Ovary (tissue), 7 donors: ENCODE measurements at regions not wholly inside any gene's neighbourhood (a gene's known extent, or its start where the extent isn't known, plus 50 kb on each side); places are given as distances from the start of the nearest gene placed in this dataset.
A peak's percentile ranks its signal among the peaks of the same experiment; 100 is the strongest.

Source experiments
- DNase-seq, 5 donors: peaks; one replicate each; pipeline ENCODE4 v3.0.0-alpha.2; 2019 to 2020
- H3K27ac ChIP-seq, 2 donors: fragments of 200-600 bp; one replicate each; pipeline versions ENCODE4 v1.5.1 to v1.8.0; 2019 to 2022
- H3K27me3 ChIP-seq: fragments of 200-600 bp; one replicate; pipeline ENCODE4 v1.8.0; 2022
- H3K36me3 ChIP-seq: fragments of 200-600 bp; sonication (generic); one replicate; pipeline ENCODE4 v1.5.1; 2019
- H3K4me1 ChIP-seq: one replicate; pipeline ENCODE4 v1.8.1; 2013; ENCODE audit warnings: mild to moderate bottlenecking, moderate library complexity; ENCODE audit not compliant: insufficient read depth
- H3K4me3 ChIP-seq: fragments of 200-600 bp; sonication (generic); one replicate; pipeline ENCODE4 v1.5.1; 2017
- H3K9me3 ChIP-seq, 2 donors: fragments of 200-600 bp in 1 of 2; sonication (generic) in 1 of 2; one replicate each; pipeline versions ENCODE4 v1.5.1 to v1.8.1; 2013 to 2019; ENCODE audit warnings: mild to moderate bottlenecking in 1 of 2, moderate library complexity in 1 of 2
- CTCF ChIP-seq, 3 donors: fragments of 450-650 bp in 2 of 3; fragments of 200-600 bp in 1 of 3; IDR thresholded peaks; one replicate each; pipeline versions ENCODE4 v1.5.1 to v1.8.0; 2016 to 2022; ENCODE audit warnings: antibody characterized with exemption in 3 of 3, mild to moderate bottlenecking in 1 of 3
- EP300 ChIP-seq: sonication (generic); formaldehyde crosslinking; IDR thresholded peaks from one replicate; pipeline ENCODE4 v1.6.1; 2017; ENCODE audit warnings: antibody characterized with exemption
- POLR2A ChIP-seq: fragments of 450-650 bp; IDR thresholded peaks from one replicate; pipeline ENCODE4 v1.6.1; 2017; ENCODE audit warnings: antibody characterized with exemption, mild to moderate bottlenecking, moderate library complexity
- WGBS, 3 donors: extraction: QIAGEN DNeasy Blood & Tissue Kit in 1 of 3; methylation state at CpG; one replicate each; pipeline versions ENCODE4 v1.1.5 to v1.1.7; 2013 to 2017; 5-methylcytosine and 5-hydroxymethylcytosine counted together
- intact Hi-C, 4 donors: fragments of 100-400 bp; cut with DNase I; formaldehyde crosslinking; loops; one replicate each; pipeline versions ENCODE4 v1.11.0 to v1.15.1; 2022 to 2023
- donor health status: DM: no; HTN: no; CAD: no; lungs with moderate emphysema.
- donor health status: DM: no; HTN: no; CAD: no.
- donor health status: Bipolar disorder and iron deficiency.
- donor health status: DM: no; HTN: no; CAD: no.
- donor health status: DM: yes; HTN: yes; CAD: no.

GRCh38 chr6:6927521-6928361, 180.0 kb upstream of the RREB1 start:
- intact Hi-C loops, result no loop called here
- H3K4me3 ChIP-seq, result no peak overlapping the region
- peak overlapping the region; percentile 26 to 38 for H3K27ac ChIP-seq
- no peak for TF ChIP-seq EP300
- no peak for TF ChIP-seq POLR2A
- TF ChIP-seq CTCF (IDR thresholded peaks at IDR 0.05), result no peak
- H3K27me3 ChIP-seq, result no peaks in the 10 kb centered on the region
- DNase-seq, result peak; percentile 36 to 71 (median 44)
- no peaks in the 10 kb centered on the region for H3K9me3 ChIP-seq
- WGBS, 3 donors, result 30 to 34% (median 30%) methylated on average over 20 of the region's 20 CpGs
- H3K36me3 ChIP-seq, result no peaks in the 10 kb centered on the region
- H3K4me1 ChIP-seq, result peaks cover 8% of the 10 kb centered on the region

GRCh38 chr6:6930223-6930880, 177.4 kb upstream of the RREB1 start:
- intact Hi-C loops, result no loop called here
- WGBS, 3 donors, result 86 to 92% (median 91%) methylated on average over 9 of the region's 9 CpGs
- Histone ChIP-seq H3K36me3 (no peaks in the 10 kb centered on the region), H3K27me3 (no peaks in the 10 kb centered on the region), H3K27ac (peak overlapping the region in 1 of 2 donors; percentile 59), H3K4me1 (peaks cover 8% of the 10 kb centered on the region), H3K9me3 (no peaks in the 10 kb centered on the region), H3K4me3 (no peak overlapping the region)
- DNase-seq, result no peak
- TF ChIP-seq EP300 (no peak), POLR2A (no peak), CTCF (IDR thresholded peaks at IDR 0.05) (no peak)

GRCh38 chr6:6931071-6932025, 176.4 kb upstream of the RREB1 start:
- Histone ChIP-seq H3K36me3 (no peaks in the 10 kb centered on the region), H3K4me1 (peaks cover 8% of the 10 kb centered on the region), H3K4me3 (no peak overlapping the region), H3K9me3 (no peaks in the 10 kb centered on the region), H3K27ac (peak overlapping the region in 1 of 2 donors; percentile 59), H3K27me3 (no peaks in the 10 kb centered on the region)
- 26 to 35% (median 31%) methylated on average over 9 of the region's 9 CpGs for WGBS, 3 donors
- DNase-seq, result no peak
- TF ChIP-seq CTCF (IDR thresholded peaks at IDR 0.05) (no peak), EP300 (no peak)
- intact Hi-C loops, result no loop called here

GRCh38 chr6:6932341-6932740, 175.4 kb upstream of the RREB1 start:
- TF ChIP-seq EP300, result no peak
- Histone ChIP-seq H3K36me3 (no peaks in the 10 kb centered on the region), H3K27me3 (no peaks in the 10 kb centered on the region), H3K27ac (no peak overlapping the region), H3K4me3 (no peak overlapping the region), H3K9me3 (no peaks in the 10 kb centered on the region), H3K4me1 (peaks cover 7% of the 10 kb centered on the region)
- WGBS, 3 donors, result 67 to 84% (median 74%) methylated on average over 4 of the region's 4 CpGs
- no peak for DNase-seq
- intact Hi-C loops, result no loop called here
